Naive thymus-derived CD4-positive, alpha-beta T cell (primary cell): ENCODE measurements at regions not wholly inside any gene's neighbourhood (a gene's known extent, or its start where the extent isn't known, plus 50 kb on each side); places are given as distances from the start of the nearest gene placed in this dataset.
A peak's percentile ranks its signal among the peaks of the same experiment; 100 is the strongest.

Experiments used
- ATAC-seq: fragments of 150-1000 bp; cut with Tn5 transposase; 2 replicates; pipeline ENCODE4 v1.10.0; 2021; ENCODE audit warnings: mild to moderate bottlenecking, moderate library complexity
- CTCF ChIA-PET: fragments of 350-600 bp; sonication (Branson Sonifier 250); formaldehyde crosslinking; loops from one replicate; lab custom pipeline; 2021; ENCODE audit warnings: antibody characterized with exemption; lab: Charles Lee
- POLR2A ChIA-PET: fragments of 350-600 bp; sonication (Branson Sonifier 250); formaldehyde crosslinking; loops from one replicate; lab custom pipeline; 2021; ENCODE audit warnings: antibody characterized with exemption, inconsistent platforms; lab: Charles Lee
- DNase-seq, 9 donors: peaks; one replicate each; pipeline versions ENCODE4 v3.0.0 to v3.0.0-alpha.2; 2020 to 2022; ENCODE audit warnings: mixed read lengths in 1 of 9
- H3K27ac ChIP-seq: one replicate; pipeline ENCODE4 v1.7.0; 2013; ENCODE audit warnings: mild to moderate bottlenecking, low read depth, low read length, moderate library complexity
- H3K27me3 ChIP-seq, 2 donors: one replicate each; pipeline ENCODE4 v1.7.0; 2013; ENCODE audit warnings: low read length in 2 of 2, mild to moderate bottlenecking in 2 of 2, moderate library complexity in 2 of 2; ENCODE audit not compliant: control insufficient read depth in 2 of 2, insufficient read depth in 2 of 2
- H3K36me3 ChIP-seq, 3 experiments: 1 replicate in 2 of 3; 2 replicates in 1 of 3; pipeline ENCODE4 v1.7.0; 2013; ENCODE audit warnings: low read length in 3 of 3, mild to moderate bottlenecking in 3 of 3, moderate library complexity in 1 of 3; ENCODE audit not compliant: insufficient read depth in 3 of 3, control insufficient read depth in 2 of 3
- H3K4me1 ChIP-seq, 2 donors: one replicate each; pipeline ENCODE4 v1.7.0; 2013; ENCODE audit warnings: low read length in 2 of 2, mild to moderate bottlenecking in 2 of 2, moderate library complexity in 1 of 2; ENCODE audit not compliant: control insufficient read depth in 2 of 2, insufficient read depth in 2 of 2
- H3K4me3 ChIP-seq: 2 replicates; pipeline ENCODE4 v1.7.0; 2013; ENCODE audit warnings: mild to moderate bottlenecking, low read length
- H3K9me3 ChIP-seq, 3 experiments: 1 replicate in 2 of 3; 2 replicates in 1 of 3; pipeline ENCODE4 v1.7.0; 2013; ENCODE audit warnings: low read length in 3 of 3; ENCODE audit not compliant: control insufficient read depth in 2 of 3
- H3K27ac Mint-ChIP-seq, 9 donors: one replicate each; pipeline ENCODE4 v1.8.0; 2020 to 2022; ENCODE audit warnings: mixed read lengths in 9 of 9, mild to moderate bottlenecking in 8 of 9, moderate library complexity in 5 of 9, inconsistent platforms in 2 of 9
- H3K27me3 Mint-ChIP-seq, 5 donors: one replicate each; pipeline ENCODE4 v1.8.0; 2021 to 2022; ENCODE audit warnings: mixed read lengths in 5 of 5, mild to moderate bottlenecking in 1 of 5
- H3K36me3 Mint-ChIP-seq, 5 donors: one replicate each; pipeline ENCODE4 v1.8.0; 2020 to 2022; ENCODE audit warnings: mixed read lengths in 5 of 5, mild to moderate bottlenecking in 3 of 5, inconsistent platforms in 1 of 5
- H3K4me1 Mint-ChIP-seq, 7 donors: one replicate each; pipeline ENCODE4 v1.8.0; 2020 to 2022; ENCODE audit warnings: mixed read lengths in 7 of 7, mild to moderate bottlenecking in 3 of 7, inconsistent platforms in 1 of 7
- H3K4me3 Mint-ChIP-seq, 10 donors: one replicate each; pipeline ENCODE4 v1.8.0; 2020 to 2022; ENCODE audit warnings: mild to moderate bottlenecking in 10 of 10, mixed read lengths in 10 of 10, moderate library complexity in 6 of 10, inconsistent platforms in 2 of 10
- H3K9me3 Mint-ChIP-seq, 11 donors: one replicate each; pipeline ENCODE4 v1.8.0; 2020 to 2022; ENCODE audit warnings: mixed read lengths in 11 of 11, mild to moderate bottlenecking in 4 of 11, inconsistent platforms in 1 of 11, moderate library complexity in 1 of 11
- intact Hi-C, 2 donors: fragments of 100-400 bp; cut with micrococcal nuclease; formaldehyde crosslinking; loops; one replicate each; pipeline ENCODE4 v1.15.1; 2023

- no peak for ATAC-seq
- no peaks in the 10 kb centered on the region for H3K36me3 ChIP-seq
- peaks cover 3 to 28% (median 9%) of the 10 kb centered on the region in 11 donors for H3K9me3 Mint-ChIP-seq
- H3K4me1 Mint-ChIP-seq: no peaks in the 10 kb centered on the region
- intact Hi-C loops: no loop called here
- no peak for DNase-seq
- no peak overlapping the region for H3K27ac Mint-ChIP-seq
- CTCF ChIA-PET: no interaction called here
- no peaks in the 10 kb centered on the region for H3K36me3 Mint-ChIP-seq
- H3K9me3 ChIP-seq: no peaks in the 10 kb centered on the region
- no peak overlapping the region for H3K27ac ChIP-seq
- H3K27me3 ChIP-seq: no peaks in the 10 kb centered on the region
- H3K4me3 Mint-ChIP-seq: no peak overlapping the region
- H3K4me3 ChIP-seq: no peak overlapping the region
- no peaks in the 10 kb centered on the region for H3K27me3 Mint-ChIP-seq
- POLR2A ChIA-PET: no interaction called here
- H3K4me1 ChIP-seq: no peaks in the 10 kb centered on the region
Measured at GRCh38 chr1:68586766-68587165, 89.9 kb upstream of the DEPDC1 start.

- Histone ChIP-seq H3K9me3 (no peaks in the 10 kb centered on the region), H3K27ac (no peak overlapping the region), H3K36me3 (no peaks in the 10 kb centered on the region), H3K4me3 (no peak overlapping the region), H3K4me1 (no peaks in the 10 kb centered on the region), H3K27me3 (no peaks in the 10 kb centered on the region)
- ChIA-PET CTCF (no interaction called here), POLR2A (no interaction called here)
- H3K27ac Mint-ChIP-seq: no peak overlapping the region
- no peak overlapping the region for H3K4me3 Mint-ChIP-seq
- intact Hi-C loops: no loop called here
- no peaks in the 10 kb centered on the region for H3K4me1 Mint-ChIP-seq
- DNase-seq: no peak
- ATAC-seq: no peak
- peaks cover 0 to 19% (median 8%) of the 10 kb centered on the region in 11 donors for H3K9me3 Mint-ChIP-seq
- H3K36me3 Mint-ChIP-seq: no peaks in the 10 kb centered on the region
- no peaks in the 10 kb centered on the region for H3K27me3 Mint-ChIP-seq
Measured at GRCh38 chr1:68588304-68588703, 91.4 kb upstream of the DEPDC1 start.

- intact Hi-C loops: no loop called here
- H3K4me1 Mint-ChIP-seq: no peaks in the 10 kb centered on the region
- H3K27me3 Mint-ChIP-seq: no peaks in the 10 kb centered on the region
- no peaks in the 10 kb centered on the region for H3K36me3 Mint-ChIP-seq
- Histone ChIP-seq H3K4me1 (no peaks in the 10 kb centered on the region), H3K9me3 (no peaks in the 10 kb centered on the region), H3K36me3 (no peaks in the 10 kb centered on the region), H3K4me3 (no peak overlapping the region), H3K27ac (no peak overlapping the region), H3K27me3 (no peaks in the 10 kb centered on the region)
- H3K9me3 Mint-ChIP-seq: peaks cover 0 to 20% (median 1%) of the 10 kb centered on the region in 11 donors
- no peak overlapping the region for H3K27ac Mint-ChIP-seq
- CTCF ChIA-PET: no interaction called here
- H3K4me3 Mint-ChIP-seq: no peak overlapping the region
- ATAC-seq (no peak), DNase-seq (no peak)
- POLR2A ChIA-PET: no interaction called here
Measured at GRCh38 chr1:68590473-68590872, 93.6 kb upstream of the DEPDC1 start.

- Histone ChIP-seq H3K36me3 (no peaks in the 10 kb centered on the region), H3K27ac (no peak overlapping the region), H3K27me3 (no peaks in the 10 kb centered on the region), H3K4me1 (no peaks in the 10 kb centered on the region), H3K4me3 (no peak overlapping the region), H3K9me3 (no peaks in the 10 kb centered on the region)
- no peak overlapping the region for H3K4me3 Mint-ChIP-seq
- H3K9me3 Mint-ChIP-seq: peaks cover 0 to 21% (median 3%) of the 10 kb centered on the region in 11 donors
- no peaks in the 10 kb centered on the region for H3K27me3 Mint-ChIP-seq
- H3K36me3 Mint-ChIP-seq: no peaks in the 10 kb centered on the region
- ATAC-seq: no peak
- no peaks in the 10 kb centered on the region for H3K4me1 Mint-ChIP-seq
- intact Hi-C loops: no loop called here
- CTCF ChIA-PET: no interaction called here
- DNase-seq: no peak
- H3K27ac Mint-ChIP-seq: no peak overlapping the region
- POLR2A ChIA-PET: no interaction called here
Measured at GRCh38 chr1:68594851-68595250, 98.0 kb upstream of the DEPDC1 start.

GRCh38 chr1:68600049-68600661, 103.3 kb upstream of the DEPDC1 start:
- H3K27ac Mint-ChIP-seq: no peak overlapping the region
- ATAC-seq (no peak), DNase-seq (no peak)
- H3K36me3 ChIP-seq: no peaks in the 10 kb centered on the region
- H3K4me3 Mint-ChIP-seq: no peak overlapping the region
- intact Hi-C loops: loop anchor here in 1 of 2 donors (2.0 kb wide), 1 partner anchor 1139 kb away; no protein-coding TSS in a partner anchor
- H3K27me3 ChIP-seq: no peaks in the 10 kb centered on the region
- peaks cover 0 to 2% (median 0%) of the 10 kb centered on the region in 7 donors for H3K4me1 Mint-ChIP-seq
- no peak overlapping the region for H3K4me3 ChIP-seq
- no peak overlapping the region for H3K27ac ChIP-seq
- ChIA-PET CTCF (no interaction called here), POLR2A (no interaction called here)
- no peaks in the 10 kb centered on the region for H3K27me3 Mint-ChIP-seq
- H3K9me3 Mint-ChIP-seq: peaks cover 0 to 15% (median 3%) of the 10 kb centered on the region in 11 donors
- H3K9me3 ChIP-seq: no peaks in the 10 kb centered on the region
- H3K4me1 ChIP-seq: no peaks in the 10 kb centered on the region
- no peaks in the 10 kb centered on the region for H3K36me3 Mint-ChIP-seq

GRCh38 chr1:68608289-68608688, 111.4 kb upstream of the DEPDC1 start:
- no peaks in the 10 kb centered on the region for H3K4me1 Mint-ChIP-seq
- H3K36me3 ChIP-seq: no peaks in the 10 kb centered on the region
- CTCF ChIA-PET: no interaction called here
- H3K9me3 Mint-ChIP-seq: peaks cover 2 to 28% (median 8%) of the 10 kb centered on the region in 11 donors
- H3K4me3 Mint-ChIP-seq: no peak overlapping the region
- H3K27me3 Mint-ChIP-seq: peaks cover 0 to 5% (median 0%) of the 10 kb centered on the region in 5 donors
- DNase-seq (no peak), ATAC-seq (peak; percentile 20)
- H3K4me3 ChIP-seq: no peak overlapping the region
- H3K27ac Mint-ChIP-seq: no peak overlapping the region
- no peak overlapping the region for H3K27ac ChIP-seq
- intact Hi-C loops: no loop called here
- no peaks in the 10 kb centered on the region for H3K4me1 ChIP-seq
- H3K27me3 ChIP-seq: no peaks in the 10 kb centered on the region
- H3K9me3 ChIP-seq: peaks cover 0 to 3% (median 3%) of the 10 kb centered on the region in 3 experiments
- no peaks in the 10 kb centered on the region for H3K36me3 Mint-ChIP-seq
- POLR2A ChIA-PET: no interaction called here

- H3K27ac Mint-ChIP-seq: no peak overlapping the region
- H3K4me3 Mint-ChIP-seq: no peak overlapping the region
- ChIA-PET POLR2A (no interaction called here), CTCF (no interaction called here)
- no peaks in the 10 kb centered on the region for H3K36me3 ChIP-seq
- no peaks in the 10 kb centered on the region for H3K27me3 ChIP-seq
- no peak overlapping the region for H3K27ac ChIP-seq
- ATAC-seq (no peak), DNase-seq (no peak)
- H3K9me3 ChIP-seq: peaks cover 0 to 12% (median 3%) of the 10 kb centered on the region in 3 experiments
- intact Hi-C loops: no loop called here
- H3K36me3 Mint-ChIP-seq: no peaks in the 10 kb centered on the region
- H3K4me3 ChIP-seq: no peak overlapping the region
- H3K27me3 Mint-ChIP-seq: peaks cover 0 to 10% (median 0%) of the 10 kb centered on the region in 5 donors
- H3K9me3 Mint-ChIP-seq: peaks cover 2 to 57% (median 19%) of the 10 kb centered on the region in 11 donors
- no peaks in the 10 kb centered on the region for H3K4me1 Mint-ChIP-seq
- no peaks in the 10 kb centered on the region for H3K4me1 ChIP-seq
Measured at GRCh38 chr1:68615312-68615711, 118.4 kb upstream of the DEPDC1 start.
